Hepatocyte (in vitro differentiated cells): ENCODE measurements at regions not wholly inside any gene's neighbourhood (a gene's known extent, or its start where the extent isn't known, plus 50 kb on each side); places are given as distances from the start of the nearest gene placed in this dataset.

Experiments
- CTCF ChIP-seq: fragments of 200-600 bp; sonication (generic); IDR thresholded peaks from 2 replicates; pipeline ENCODE4 v1.5.1; 2016; ENCODE audit warnings: antibody characterized with exemption, mild to moderate bottlenecking; ENCODE audit not compliant: poor library complexity
- EZH2phosphoT487 ChIP-seq: fragments of 200-600 bp; sonication (generic); IDR thresholded peaks from one replicate; pipeline ENCODE4 v1.6.1; 2018; ENCODE audit warnings: antibody characterized with exemption, mild to moderate bottlenecking, low read depth, moderate library complexity; ENCODE audit not compliant: unreplicated experiment, severe bottlenecking

GRCh38 chr21:30058928-30059327 lies 107.7 kb downstream of the CLDN17 start:
- no peak for TF ChIP-seq CTCF
- no peak for TF ChIP-seq EZH2phosphoT487
